C4-2B (cell line): ENCODE measurements at regions not wholly inside any gene's neighbourhood (a gene's known extent, or its start where the extent isn't known, plus 50 kb on each side); places are given as distances from the start of the nearest gene placed in this dataset.

ENCODE experiments used
- H3K27ac ChIP-seq: fragments of 450-650 bp; 2 replicates; pipeline ENCODE4 v1.5.1; 2017
- CTCF ChIP-seq: fragments of 450-650 bp; conservative IDR thresholded peaks from 2 replicates; pipeline ENCODE4 v1.5.1; 2017; ENCODE audit warnings: mild to moderate bottlenecking
- ZFX ChIP-seq: fragments of 450-650 bp; IDR thresholded peaks from 2 replicates; pipeline ENCODE4 v1.6.1; 2017

DNA sequence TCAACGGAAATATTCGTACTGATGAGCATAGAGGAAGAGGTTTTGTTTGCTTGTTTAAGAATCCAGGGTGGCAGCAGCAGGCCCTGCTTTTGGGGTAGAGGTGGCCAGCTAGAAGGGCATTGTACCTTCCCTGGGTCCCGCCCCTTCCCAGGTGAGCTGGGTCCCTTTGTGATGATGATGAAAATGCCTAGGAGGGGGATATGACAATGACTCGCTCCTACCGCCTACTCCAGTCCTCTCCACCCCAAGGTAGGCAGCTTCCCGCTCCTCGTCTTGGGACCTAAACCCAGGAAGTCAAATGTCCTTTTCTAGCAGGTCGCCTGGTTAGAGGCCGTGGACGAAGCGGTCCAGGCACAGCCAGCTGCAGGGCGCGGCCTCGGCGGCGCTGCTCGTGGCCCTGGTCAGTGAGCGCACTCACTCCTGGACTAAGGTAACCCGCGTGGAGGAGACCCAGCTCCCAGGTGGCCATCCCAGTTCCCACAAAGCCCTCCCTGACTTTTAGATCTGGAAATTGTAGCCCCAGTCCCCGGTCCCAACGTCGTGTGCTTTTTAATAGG, 141.4 kb downstream of the LSMEM1 start:
- TF ChIP-seq CTCF (no peak), ZFX (no peak)
- H3K27ac ChIP-seq: no peak overlapping the region

- TF ChIP-seq CTCF: no peak
- no peak for TF ChIP-seq ZFX
- H3K27ac ChIP-seq: no peak overlapping the region
Observed at GRCh38 chr7:112624416-112624815, 143.6 kb downstream of the LSMEM1 start.

- H3K27ac ChIP-seq: no peak overlapping the region
- TF ChIP-seq CTCF: no peak
- no peak for TF ChIP-seq ZFX
Observed at GRCh38 chr7:112630565-112630964, 149.8 kb downstream of the LSMEM1 start.

DNA sequence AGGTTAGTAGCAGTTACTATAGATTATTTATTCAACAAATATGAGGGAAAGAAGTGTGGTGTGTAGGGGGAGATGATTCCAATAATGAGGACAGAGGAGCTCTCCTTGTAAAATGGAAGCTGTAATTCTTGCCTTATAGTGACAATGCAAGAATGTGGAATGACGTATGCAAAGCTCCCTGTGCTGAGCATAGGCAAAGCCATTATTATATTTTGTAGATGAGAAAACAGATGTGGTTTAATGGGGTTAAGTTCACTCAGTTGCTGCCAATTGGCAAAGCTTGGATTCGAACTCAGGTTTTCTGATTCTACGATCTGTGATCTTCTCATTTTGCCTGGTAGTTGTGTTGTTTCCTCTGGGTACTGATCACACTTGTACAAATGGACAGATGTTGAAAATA, 153.3 kb downstream of the LSMEM1 start:
- no peak overlapping the region for H3K27ac ChIP-seq
- TF ChIP-seq CTCF (no peak), ZFX (no peak)

GRCh38 chr7:112635742-112636141, 154.5 kb downstream of the TMEM168 start:
- no peak for TF ChIP-seq ZFX
- no peak overlapping the region for H3K27ac ChIP-seq

- H3K27ac ChIP-seq: no peak overlapping the region
- TF ChIP-seq ZFX (no peak), CTCF (no peak)
Observed at GRCh38 chr7:112638675-112639400, 151.4 kb downstream of the TMEM168 start.

- TF ChIP-seq CTCF: no peak
- no peak for TF ChIP-seq ZFX
- no peak overlapping the region for H3K27ac ChIP-seq
Observed at GRCh38 chr7:112640685-112641084, 149.5 kb downstream of the TMEM168 start.

GRCh38 chr7:112646783-112647182, 143.4 kb downstream of the TMEM168 start:
- H3K27ac ChIP-seq: no peak overlapping the region
- no peak for TF ChIP-seq ZFX
- no peak for TF ChIP-seq CTCF
